Lung (tissue), 11 donors: ENCODE measurements at regions not wholly inside any gene's neighbourhood (a gene's known extent, or its start where the extent isn't known, plus 50 kb on each side); places are given as distances from the start of the nearest gene placed in this dataset.

Experiments
- ATAC-seq: fragments of 200-7000 bp; cut with Tn5 transposase; one replicate; pipeline ENCODE4 v1.9.1; 2020; ENCODE audit warnings: moderate number of reproducible peaks; ENCODE audit not compliant: insufficient read depth, low FRiP score
- DNase-seq, 3 donors: peaks; one replicate each; pipeline ENCODE4 v3.0.0-alpha.2; 2013 to 2017
- H3K27ac ChIP-seq, 2 donors: one replicate each; pipeline ENCODE4 v1.5.1; 2013; ENCODE audit warnings: mild to moderate bottlenecking in 2 of 2, moderate library complexity in 2 of 2, control low read depth in 1 of 2, inconsistent platforms in 1 of 2, low read depth in 1 of 2, low read length in 1 of 2
- H3K27me3 ChIP-seq, 3 donors: one replicate each; pipeline ENCODE4 v1.5.1; 2013; ENCODE audit warnings: low read length in 2 of 3; ENCODE audit not compliant: control insufficient read depth in 3 of 3, insufficient read depth in 3 of 3
- H3K36me3 ChIP-seq, 4 donors: one replicate each; pipeline ENCODE4 v1.5.1; 2013; ENCODE audit warnings: low read length in 4 of 4, mild to moderate bottlenecking in 1 of 4, moderate library complexity in 1 of 4; ENCODE audit not compliant: control insufficient read depth in 4 of 4, insufficient read depth in 4 of 4
- H3K4me1 ChIP-seq, 5 donors: one replicate each; pipeline ENCODE4 v1.5.1; 2013; ENCODE audit warnings: low read length in 5 of 5, mild to moderate bottlenecking in 2 of 5, moderate library complexity in 1 of 5; ENCODE audit not compliant: control insufficient read depth in 5 of 5, insufficient read depth in 5 of 5
- H3K4me3 ChIP-seq: one replicate; pipeline ENCODE4 v1.5.1; 2013; ENCODE audit warnings: mild to moderate bottlenecking, control low read depth, moderate library complexity
- H3K9ac ChIP-seq, 2 donors: one replicate each; pipeline ENCODE4 v1.5.1; 2013; ENCODE audit warnings: low read length in 2 of 2, control low read depth in 1 of 2; ENCODE audit not compliant: insufficient read depth in 1 of 2
- H3K9me3 ChIP-seq, 4 donors: one replicate each; pipeline ENCODE4 v1.5.1; 2013; ENCODE audit warnings: low read length in 3 of 4, mild to moderate bottlenecking in 1 of 4, moderate library complexity in 1 of 4; ENCODE audit not compliant: control insufficient read depth in 4 of 4, insufficient read depth in 3 of 4
- WGBS, 2 donors: extraction: QIAGEN DNeasy Blood & Tissue Kit; methylation state at CpG; one replicate each; pipeline ENCODE4 v1.1.7; 2013; 5-methylcytosine and 5-hydroxymethylcytosine counted together
- TF ChIP-seq, protein P1 (sequence below): IDR thresholded peaks from 2 replicates; pipeline ENCODE4 v1.5.1; 2012; ENCODE audit warnings: mild to moderate bottlenecking; ENCODE audit errors: control extremely low read depth, extremely low read depth
- donor health status: control.
- donor health status: control.
- donor health status: Bipolar disorder and iron deficiency.
- donor health status: healthy.
- donor health status: DM: yes; HTN: yes; CAD: no.

DNA sequence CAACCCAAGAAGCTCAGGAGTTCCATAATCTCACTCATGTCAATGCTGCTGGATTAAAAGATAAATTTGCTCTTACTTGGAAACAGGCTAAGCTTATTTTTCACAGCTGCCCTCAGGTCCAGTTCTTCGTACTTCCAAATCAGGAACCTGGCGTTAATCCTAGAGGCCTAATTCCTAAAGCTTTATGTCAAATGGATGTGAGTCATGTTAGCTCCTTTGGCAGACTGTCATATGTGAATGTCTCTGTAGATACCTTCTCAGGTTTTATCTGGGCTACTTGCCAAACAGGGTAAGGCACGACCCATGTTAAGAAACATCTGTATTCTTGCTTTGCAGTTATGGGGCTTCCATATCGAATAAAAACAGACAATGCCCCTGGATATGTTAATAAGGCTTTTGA lies 504.6 kb downstream of the ALG10 start:
- H3K4me3 ChIP-seq, result no peak overlapping the region
- H3K4me1 ChIP-seq, result no peaks in the 10 kb centered on the region
- H3K36me3 ChIP-seq, result no peaks in the 10 kb centered on the region
- no peak overlapping the region for H3K27ac ChIP-seq
- TF ChIP-seq, protein P1, sequence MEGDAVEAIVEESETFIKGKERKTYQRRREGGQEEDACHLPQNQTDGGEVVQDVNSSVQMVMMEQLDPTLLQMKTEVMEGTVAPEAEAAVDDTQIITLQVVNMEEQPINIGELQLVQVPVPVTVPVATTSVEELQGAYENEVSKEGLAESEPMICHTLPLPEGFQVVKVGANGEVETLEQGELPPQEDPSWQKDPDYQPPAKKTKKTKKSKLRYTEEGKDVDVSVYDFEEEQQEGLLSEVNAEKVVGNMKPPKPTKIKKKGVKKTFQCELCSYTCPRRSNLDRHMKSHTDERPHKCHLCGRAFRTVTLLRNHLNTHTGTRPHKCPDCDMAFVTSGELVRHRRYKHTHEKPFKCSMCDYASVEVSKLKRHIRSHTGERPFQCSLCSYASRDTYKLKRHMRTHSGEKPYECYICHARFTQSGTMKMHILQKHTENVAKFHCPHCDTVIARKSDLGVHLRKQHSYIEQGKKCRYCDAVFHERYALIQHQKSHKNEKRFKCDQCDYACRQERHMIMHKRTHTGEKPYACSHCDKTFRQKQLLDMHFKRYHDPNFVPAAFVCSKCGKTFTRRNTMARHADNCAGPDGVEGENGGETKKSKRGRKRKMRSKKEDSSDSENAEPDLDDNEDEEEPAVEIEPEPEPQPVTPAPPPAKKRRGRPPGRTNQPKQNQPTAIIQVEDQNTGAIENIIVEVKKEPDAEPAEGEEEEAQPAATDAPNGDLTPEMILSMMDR, result no peak
- H3K9ac ChIP-seq, result no peak overlapping the region
- WGBS, 2 donors, result 52 to 57% methylated on average over 4 of the region's 4 CpGs
- no peak for ATAC-seq
- no peak for DNase-seq
- H3K9me3 ChIP-seq, result peaks cover 3 to 26% (median 7%) of the 10 kb centered on the region in 4 donors
- no peaks in the 10 kb centered on the region for H3K27me3 ChIP-seq

GRCh38 chr12:34547276-34547675 lies 525.0 kb downstream of the ALG10 start:
- no peak overlapping the region for H3K4me3 ChIP-seq
- TF ChIP-seq, protein P1, result no peak
- no peak overlapping the region for H3K9ac ChIP-seq
- no peaks in the 10 kb centered on the region for H3K36me3 ChIP-seq
- no peaks in the 10 kb centered on the region for H3K27me3 ChIP-seq
- H3K9me3 ChIP-seq, result peaks cover 0 to 66% (median 10%) of the 10 kb centered on the region in 4 donors
- no peaks in the 10 kb centered on the region for H3K4me1 ChIP-seq
- ATAC-seq (no peak), DNase-seq (no peak)
- no peak overlapping the region for H3K27ac ChIP-seq
- 79 to 82% methylated on average over 4 of the region's 4 CpGs for WGBS, 2 donors

DNA sequence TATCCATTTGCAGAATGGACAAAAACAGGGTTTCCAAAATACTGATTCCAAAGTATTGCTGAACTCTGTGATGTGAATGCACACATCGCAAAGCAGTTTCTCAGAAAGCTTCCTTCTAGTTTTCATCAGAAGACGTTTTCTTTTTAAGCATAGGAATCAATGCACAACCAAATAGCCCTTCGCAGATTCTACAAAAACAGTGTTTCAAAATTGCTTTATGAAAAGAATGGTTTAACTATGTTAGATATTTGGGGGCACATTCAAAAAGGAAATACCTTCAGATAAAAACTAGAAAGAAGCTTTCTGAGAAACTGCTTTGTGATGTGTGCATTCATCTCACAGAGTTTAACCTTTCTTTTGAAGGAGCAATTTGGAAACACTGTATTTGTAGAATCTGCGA lies 569.7 kb downstream of the ALG10 start:
- peaks cover 1 to 57% (median 21%) of the 10 kb centered on the region in 4 donors for H3K9me3 ChIP-seq
- WGBS, 2 donors, result 70 to 78% methylated on average over 4 of the region's 4 CpGs
- no peak for ATAC-seq

More for the DNA sequence above, 569.7 kb downstream of the ALG10 start:
- H3K27ac ChIP-seq, result no peak overlapping the region
- H3K4me3 ChIP-seq, result no peak overlapping the region
- no peaks in the 10 kb centered on the region for H3K4me1 ChIP-seq
- DNase-seq, result no peak
- no peaks in the 10 kb centered on the region for H3K27me3 ChIP-seq
- TF ChIP-seq, protein P1, result no peak
- no peak overlapping the region for H3K9ac ChIP-seq
- H3K36me3 ChIP-seq, result no peaks in the 10 kb centered on the region
